PC-9 (cell line): ENCODE measurements at regions not wholly inside any gene's neighbourhood (a gene's known extent, or its start where the extent isn't known, plus 50 kb on each side); places are given as distances from the start of the nearest gene placed in this dataset.

ENCODE experiments used
- BruUV-seq: library from RNA; stranded (reverse); fragments of 400-500 nt; replicated peaks from 2 replicates; lab custom pipeline; 2021; lab: Mats Ljungman, UMichigan
- CTCF ChIA-PET: fragments of 300-600 bp; sonication (Branson Sonifier 250); formaldehyde crosslinking; loops from one replicate; lab custom pipeline; 2022; ENCODE audit warnings: antibody characterized with exemption; lab: Charles Lee
- POLR2A ChIA-PET: fragments of 300-600 bp; sonication (Branson Sonifier 250); formaldehyde crosslinking; loops from one replicate; lab custom pipeline; 2022; ENCODE audit warnings: antibody characterized with exemption; ENCODE audit not compliant: unreplicated experiment; lab: Charles Lee
- DNase-seq, 2 experiments: peaks; one replicate each; pipeline versions ENCODE4 v3.0.0 to v3.0.0-alpha.2; 2015 to 2022; ENCODE audit warnings: mixed read lengths in 1 of 2
- H2AFZ ChIP-seq: fragments of 200-600 bp; sonication (generic); 2 replicates; pipeline ENCODE4 v1.8.1; 2017; ENCODE audit warnings: antibody characterized with exemption
- H3F3A ChIP-seq: fragments of 200-600 bp; sonication (generic); 2 replicates; pipeline ENCODE4 v1.8.1; 2017; ENCODE audit warnings: antibody characterized with exemption, mild to moderate bottlenecking, low read depth; ENCODE audit not compliant: insufficient read depth
- H3K27ac ChIP-seq: fragments of 200-600 bp; sonication (generic); 2 replicates; pipeline ENCODE4 v1.6.1; 2016; ENCODE audit warnings: mixed run types
- H3K27me3 ChIP-seq: fragments of 200-600 bp; sonication (generic); 2 replicates; pipeline ENCODE4 v1.6.1; 2016; ENCODE audit warnings: low read depth, mixed run types; ENCODE audit not compliant: insufficient read depth
- H3K36me3 ChIP-seq: fragments of 200-600 bp; sonication (generic); 2 replicates; pipeline ENCODE4 v1.6.1; 2016; ENCODE audit warnings: low read depth, mixed run types
- H3K4me1 ChIP-seq: fragments of 200-600 bp; sonication (generic); replicated peaks from 2 replicates; pipeline ENCODE4 v1.6.1; 2016; ENCODE audit warnings: mixed run types; ENCODE audit not compliant: insufficient read depth
- H3K4me2 ChIP-seq: fragments of 200-600 bp; sonication (generic); 2 replicates; pipeline ENCODE4 v1.6.1; 2017; ENCODE audit warnings: mixed run types
- H3K4me3 ChIP-seq: fragments of 200-600 bp; sonication (generic); 2 replicates; pipeline ENCODE4 v1.6.1; 2016; ENCODE audit warnings: mixed run types
- H3K79me2 ChIP-seq: fragments of 200-600 bp; sonication (generic); 2 replicates; pipeline ENCODE4 v1.6.1; 2017; ENCODE audit warnings: low read depth, mixed run types
- H3K9me2 ChIP-seq: fragments of 200-600 bp; sonication (generic); 2 replicates; pipeline ENCODE4 v1.8.1; 2017; ENCODE audit warnings: mild to moderate bottlenecking; ENCODE audit not compliant: insufficient read depth
- H3K9me3 ChIP-seq: fragments of 200-600 bp; sonication (generic); 2 replicates; pipeline ENCODE4 v1.8.1; 2016; ENCODE audit warnings: low read depth; ENCODE audit not compliant: insufficient read depth
- H4K20me1 ChIP-seq: fragments of 200-600 bp; sonication (generic); 2 replicates; pipeline ENCODE4 v1.8.1; 2017; ENCODE audit not compliant: insufficient read depth
- CTCF ChIP-seq: fragments of 200-600 bp; sonication (generic); conservative IDR thresholded peaks from 2 replicates; pipeline ENCODE4 v1.6.1; 2017; ENCODE audit warnings: mixed run types, antibody characterized with exemption, mild to moderate bottlenecking, moderate library complexity
- EZH2 ChIP-seq: fragments of 200-600 bp; sonication (generic); IDR thresholded peaks from 2 replicates; pipeline ENCODE4 v1.8.0; 2017; ENCODE audit warnings: antibody characterized with exemption, low read depth
- intact Hi-C: fragments of 100-400 bp; cut with micrococcal nuclease; formaldehyde crosslinking; loops from one replicate; pipeline ENCODE4 v1.10.0; 2022; ENCODE audit not compliant: unreplicated experiment

- Histone ChIP-seq H3K79me2 (no peaks in the 10 kb centered on the region), H3K9me2 (no peaks in the 10 kb centered on the region), H4K20me1 (no peaks in the 10 kb centered on the region), H3K27ac (no peak overlapping the region), H3K9me3 (no peaks in the 10 kb centered on the region), H3F3A (no peaks in the 10 kb centered on the region), H3K4me2 (no peak overlapping the region), H3K4me1 (no peaks in the 10 kb centered on the region), H3K4me3 (no peak overlapping the region), H3K36me3 (no peaks in the 10 kb centered on the region), H3K27me3 (no peaks in the 10 kb centered on the region), H2AFZ (no peak overlapping the region)
- TF ChIP-seq EZH2: no peak
- no peak for TF ChIP-seq CTCF
- no TSS peak for BruUV-seq
- DNase-seq: no peak
- POLR2A ChIA-PET: no interaction called here
- CTCF ChIA-PET: no interaction called here
- intact Hi-C loops: no loop called here
These were observed 388.5 kb downstream of the PSAT1 start for GRCh38 chr9:78685471-78685870.

GRCh38 chr9:78688796-78689195, 391.9 kb downstream of the PSAT1 start:
- no peak for TF ChIP-seq CTCF
- TF ChIP-seq EZH2: no peak
- H3K4me3 ChIP-seq: no peak overlapping the region
- CTCF ChIA-PET: no interaction called here
- no peaks in the 10 kb centered on the region for H3F3A ChIP-seq
- H3K4me2 ChIP-seq: no peak overlapping the region
- no peaks in the 10 kb centered on the region for H3K36me3 ChIP-seq
- H3K79me2 ChIP-seq: no peaks in the 10 kb centered on the region
- no peaks in the 10 kb centered on the region for H3K27me3 ChIP-seq
- H4K20me1 ChIP-seq: no peaks in the 10 kb centered on the region
- H3K9me2 ChIP-seq: no peaks in the 10 kb centered on the region
- POLR2A ChIA-PET: no interaction called here
- no peaks in the 10 kb centered on the region for H3K4me1 ChIP-seq
- no peak for DNase-seq
- intact Hi-C loops: no loop called here
- no TSS peak for BruUV-seq
- no peak overlapping the region for H3K27ac ChIP-seq
- no peak overlapping the region for H2AFZ ChIP-seq
- no peaks in the 10 kb centered on the region for H3K9me3 ChIP-seq

GRCh38 chr9:78691542-78691941, 394.6 kb downstream of the PSAT1 start:
- no peaks in the 10 kb centered on the region for H3K36me3 ChIP-seq
- H2AFZ ChIP-seq: no peak overlapping the region
- no peaks in the 10 kb centered on the region for H3K4me1 ChIP-seq
- no peaks in the 10 kb centered on the region for H4K20me1 ChIP-seq
- BruUV-seq: no TSS peak
- DNase-seq: no peak
- no peaks in the 10 kb centered on the region for H3K79me2 ChIP-seq
- no peak overlapping the region for H3K4me3 ChIP-seq
- ChIA-PET POLR2A (no interaction called here), CTCF (no interaction called here)
- intact Hi-C loops: no loop called here
- H3K27me3 ChIP-seq: no peaks in the 10 kb centered on the region
- no peak overlapping the region for H3K27ac ChIP-seq
- H3K9me3 ChIP-seq: no peaks in the 10 kb centered on the region
- H3K4me2 ChIP-seq: no peak overlapping the region
- no peaks in the 10 kb centered on the region for H3F3A ChIP-seq
- no peaks in the 10 kb centered on the region for H3K9me2 ChIP-seq
- TF ChIP-seq EZH2: no peak
- no peak for TF ChIP-seq CTCF
